Mesenchymal stem cell (in vitro differentiated cells and primary cell): ENCODE measurements at regions not wholly inside any gene's neighbourhood (a gene's known extent, or its start where the extent isn't known, plus 50 kb on each side); places are given as distances from the start of the nearest gene placed in this dataset.

ENCODE experiments used
- DNase-seq: peaks from one replicate; pipeline ENCODE4 v3.0.0-alpha.2; 2013
- H2AFZ ChIP-seq: one replicate; pipeline ENCODE4 v1.6.1; 2013; ENCODE audit warnings: low read depth, mild to moderate bottlenecking, control low read depth, inconsistent platforms, low read length, moderate library complexity
- H2AK5ac ChIP-seq: 2 replicates; pipeline ENCODE4 v1.6.1; 2013; ENCODE audit warnings: low read length, moderate library complexity, mild to moderate bottlenecking, inconsistent platforms; ENCODE audit not compliant: severe bottlenecking
- H2BK120ac ChIP-seq: one replicate; pipeline ENCODE4 v1.6.1; 2013; ENCODE audit warnings: low read depth, mild to moderate bottlenecking, inconsistent platforms, low read length, moderate library complexity
- H2BK12ac ChIP-seq, 2 experiments: one replicate each; pipeline ENCODE4 v1.6.1; 2013; ENCODE audit warnings: inconsistent platforms in 2 of 2, low read length in 2 of 2, mild to moderate bottlenecking in 2 of 2, moderate library complexity in 2 of 2, control low read depth in 1 of 2
- H2BK15ac ChIP-seq: one replicate; pipeline ENCODE4 v1.6.1; 2013; ENCODE audit warnings: mild to moderate bottlenecking, low read depth, inconsistent platforms; ENCODE audit not compliant: poor library complexity, severe bottlenecking
- H2BK5ac ChIP-seq: 2 replicates; pipeline ENCODE4 v1.6.1; 2013; ENCODE audit warnings: low read depth, mild to moderate bottlenecking, low read length, control low read depth, inconsistent platforms; ENCODE audit not compliant: poor library complexity, severe bottlenecking
- H3K14ac ChIP-seq, 2 experiments: one replicate each; pipeline ENCODE4 v1.6.1; 2013; ENCODE audit warnings: inconsistent platforms in 2 of 2, low read length in 2 of 2, control low read depth in 1 of 2, mild to moderate bottlenecking in 1 of 2, moderate library complexity in 1 of 2
- H3K18ac ChIP-seq, 2 experiments: one replicate each; pipeline ENCODE4 v1.6.1; 2013; ENCODE audit warnings: inconsistent platforms in 2 of 2, low read length in 2 of 2, control low read depth in 1 of 2, low read depth in 1 of 2, mild to moderate bottlenecking in 1 of 2
- H3K23ac ChIP-seq, 2 experiments: one replicate each; pipeline ENCODE4 v1.6.1; 2013; ENCODE audit warnings: inconsistent platforms in 2 of 2, low read length in 2 of 2, mild to moderate bottlenecking in 2 of 2, moderate library complexity in 2 of 2, control low read depth in 1 of 2
- H3K27ac ChIP-seq: 2 replicates; pipeline ENCODE4 v1.5.1; 2013; ENCODE audit warnings: mild to moderate bottlenecking, moderate library complexity, low read length, control low read depth, inconsistent platforms; ENCODE audit not compliant: poor library complexity, severe bottlenecking
- H3K27me3 ChIP-seq, 2 experiments: 2 replicates each; pipeline versions ENCODE4 v1.6.1 to v1.7.0; 2013; ENCODE audit warnings: low read length in 2 of 2, mild to moderate bottlenecking in 2 of 2, moderate library complexity in 2 of 2, control low read depth in 1 of 2, inconsistent platforms in 1 of 2; ENCODE audit not compliant: control insufficient read depth in 1 of 2, insufficient read depth in 1 of 2
- H3K36me3 ChIP-seq, 2 experiments: 2 replicates each; pipeline versions ENCODE4 v1.6.1 to v1.7.0; 2013; ENCODE audit warnings: low read length in 2 of 2, control low read depth in 1 of 2, inconsistent platforms in 1 of 2, low read depth in 1 of 2, mild to moderate bottlenecking in 1 of 2; ENCODE audit not compliant: insufficient read depth in 2 of 2, control insufficient read depth in 1 of 2
- H3K4ac ChIP-seq, 2 experiments: one replicate each; pipeline ENCODE4 v1.6.1; 2013; ENCODE audit warnings: inconsistent platforms in 2 of 2, low read length in 2 of 2, mild to moderate bottlenecking in 2 of 2, moderate library complexity in 2 of 2, control low read depth in 1 of 2, low read depth in 1 of 2
- H3K4me1 ChIP-seq: 2 replicates; pipeline ENCODE4 v1.6.1; 2013; ENCODE audit warnings: low read depth, low read length, control low read depth; ENCODE audit not compliant: control insufficient read depth, insufficient read depth
- H3K4me2 ChIP-seq: 2 replicates; pipeline ENCODE4 v1.6.1; 2013; ENCODE audit warnings: low read length, mild to moderate bottlenecking, inconsistent platforms; ENCODE audit not compliant: poor library complexity, severe bottlenecking
- H3K4me3 ChIP-seq, 2 experiments: 2 replicates each; pipeline versions ENCODE4 v1.5.1 to v1.7.0; 2013; ENCODE audit warnings: low read length in 2 of 2, mild to moderate bottlenecking in 2 of 2, control low read depth in 1 of 2, low read depth in 1 of 2; ENCODE audit not compliant: insufficient read depth in 1 of 2
- H3K79me1 ChIP-seq: replicated peaks from 2 replicates; pipeline ENCODE4 v1.6.1; 2013; ENCODE audit warnings: mild to moderate bottlenecking, control low read depth, low read length, inconsistent platforms; ENCODE audit not compliant: poor library complexity, severe bottlenecking
- H3K9ac ChIP-seq: 2 replicates; pipeline ENCODE4 v1.7.0; 2013; ENCODE audit warnings: mild to moderate bottlenecking, low read length, moderate library complexity
- H3K9me3 ChIP-seq: 2 replicates; pipeline ENCODE4 v1.7.0; 2013; ENCODE audit warnings: mild to moderate bottlenecking, low read length; ENCODE audit not compliant: control insufficient read depth
- H4K8ac ChIP-seq: one replicate; pipeline ENCODE4 v1.6.1; 2013; ENCODE audit warnings: inconsistent platforms, mild to moderate bottlenecking, low read length, moderate library complexity
- H4K91ac ChIP-seq: one replicate; pipeline ENCODE4 v1.6.1; 2013; ENCODE audit warnings: mild to moderate bottlenecking, low read length, inconsistent platforms
- WGBS: methylation state at CpG from one replicate; pipeline ENCODE4 v1.1.7; 2013; ENCODE audit warnings: mixed read lengths; 5-methylcytosine and 5-hydroxymethylcytosine counted together

DNA sequence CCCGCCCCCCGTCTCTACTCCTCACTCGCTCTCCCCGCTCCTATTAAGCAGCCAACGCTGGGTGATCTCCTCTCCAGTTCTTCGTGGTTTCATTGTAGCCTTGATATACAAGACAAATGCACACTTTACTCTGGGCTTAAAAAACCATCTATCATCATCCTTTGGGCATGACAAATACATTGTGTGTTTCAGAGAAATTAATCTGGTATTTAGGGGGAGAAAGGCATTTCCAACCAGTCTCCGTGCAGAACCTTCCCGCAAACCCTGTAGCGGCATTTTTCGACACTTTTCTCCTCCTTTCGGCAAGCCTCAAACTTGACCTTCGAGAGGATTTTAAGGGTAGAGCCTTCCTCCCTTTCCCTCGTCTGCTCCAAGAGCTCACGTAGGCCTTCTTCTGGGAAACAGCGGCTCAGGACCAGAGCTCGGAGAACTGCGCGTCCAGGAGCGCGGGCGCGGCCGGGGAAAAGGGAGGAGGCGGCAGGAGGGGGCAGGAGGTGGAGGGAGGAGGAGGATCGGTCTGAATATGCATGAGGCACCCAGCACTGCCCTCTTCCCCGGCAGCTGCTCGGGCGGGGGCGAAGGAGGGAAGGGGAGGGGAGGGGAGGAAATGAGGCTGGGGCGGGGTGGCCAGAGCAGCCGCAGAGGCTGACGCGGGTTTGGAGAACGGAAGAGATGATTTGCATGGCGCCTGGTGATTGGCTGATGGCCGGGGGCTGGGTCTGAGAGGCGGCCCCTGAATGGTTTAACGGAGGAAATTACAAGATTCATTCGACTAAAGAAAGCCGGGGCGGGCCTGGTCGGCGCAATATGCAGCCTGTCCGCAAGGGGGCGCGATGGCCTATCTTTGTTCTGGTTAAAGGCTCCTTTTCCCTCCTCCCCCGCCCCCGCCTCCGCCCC is 127.5 kb downstream of the TMEM161B start:
- Histone ChIP-seq H3K4me1 (peaks cover 12% of the 10 kb centered on the region), H4K8ac (no peak overlapping the region), H3K14ac (no peak overlapping the region), H3K23ac (no peak overlapping the region), H3K36me3 (no peaks in the 10 kb centered on the region), H3K4ac (no peak overlapping the region), H2BK12ac (no peak overlapping the region), H3K9ac (peak overlapping the region; percentile 82), H3K27me3 (peaks cover 56 to 60% of the 10 kb centered on the region in 2 experiments), H3K79me1 (no peaks in the 10 kb centered on the region), H3K4me2 (peak overlapping the region; percentile 77), H2BK15ac (no peak overlapping the region), H2AK5ac (no peak overlapping the region), H2BK5ac (no peak overlapping the region), H3K4me3 (peak overlapping the region; percentile 48 to 84), H3K18ac (no peak overlapping the region), H4K91ac (no peak overlapping the region), H2AFZ (no peak overlapping the region), H3K27ac (no peak overlapping the region), H3K9me3 (no peaks in the 10 kb centered on the region), H2BK120ac (no peak overlapping the region)
- DNase-seq = peak; percentile 97
- WGBS = 2% methylated on average over 33 of the region's 49 CpGs

DNA sequence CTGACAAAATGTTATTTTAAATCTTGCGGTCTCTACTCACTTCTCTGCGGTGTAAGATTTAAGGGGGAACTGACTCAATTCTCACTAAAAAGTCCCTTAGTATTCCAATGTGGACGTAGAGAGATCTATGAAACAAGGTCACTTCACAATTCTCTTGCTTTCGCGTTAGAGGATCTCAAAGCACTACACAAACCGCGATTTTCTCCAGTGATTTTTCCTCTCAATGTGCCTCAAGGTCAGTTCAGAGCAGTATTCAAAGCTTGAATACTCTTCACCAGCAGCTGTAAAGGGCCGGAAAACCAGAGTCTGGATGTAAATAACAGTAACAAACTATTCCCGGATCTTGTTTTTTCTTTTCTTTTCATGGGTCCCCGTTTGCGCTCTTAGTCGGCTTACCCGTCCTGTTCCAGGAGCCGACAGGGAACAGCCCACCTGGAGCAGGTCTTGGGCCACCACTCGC is 128.2 kb downstream of the TMEM161B start:
- H2BK12ac ChIP-seq = no peak overlapping the region
- H2BK15ac ChIP-seq = no peak overlapping the region
- peak overlapping the region; percentile 24 to 84 for H3K4me3 ChIP-seq
- DNase-seq = peak; percentile 6
- no peak overlapping the region for H4K8ac ChIP-seq
- no peak overlapping the region for H2AK5ac ChIP-seq
- no peak overlapping the region for H2AFZ ChIP-seq
- no peak overlapping the region for H2BK5ac ChIP-seq
- peak overlapping the region; percentile 77 for H3K4me2 ChIP-seq
- no peaks in the 10 kb centered on the region for H3K36me3 ChIP-seq
- no peaks in the 10 kb centered on the region for H3K9me3 ChIP-seq
- no peak overlapping the region for H3K23ac ChIP-seq
- no peak overlapping the region for H2BK120ac ChIP-seq
- H3K4ac ChIP-seq = no peak overlapping the region
- H3K14ac ChIP-seq = no peak overlapping the region
- H4K91ac ChIP-seq = no peak overlapping the region
- H3K4me1 ChIP-seq = peaks cover 10% of the 10 kb centered on the region
- peaks cover 52 to 54% of the 10 kb centered on the region in 2 experiments for H3K27me3 ChIP-seq
- H3K18ac ChIP-seq = no peak overlapping the region
- WGBS = 19% methylated on average over 15 of the region's 15 CpGs
- H3K79me1 ChIP-seq = no peaks in the 10 kb centered on the region
- no peak overlapping the region for H3K27ac ChIP-seq
- H3K9ac ChIP-seq = peak overlapping the region; percentile 82

- Histone ChIP-seq H3K27me3 (peaks cover 4% of the 10 kb centered on the region in 2 experiments), H3K36me3 (no peaks in the 10 kb centered on the region), H2BK120ac (no peak overlapping the region), H3K9ac (no peak overlapping the region), H3K4me2 (no peak overlapping the region), H3K4me3 (no peak overlapping the region), H3K14ac (no peak overlapping the region), H2AK5ac (no peak overlapping the region), H3K9me3 (no peaks in the 10 kb centered on the region), H3K79me1 (no peaks in the 10 kb centered on the region), H3K18ac (no peak overlapping the region), H3K4me1 (no peaks in the 10 kb centered on the region), H4K91ac (no peak overlapping the region), H3K23ac (no peak overlapping the region), H3K4ac (no peak overlapping the region), H3K27ac (no peak overlapping the region), H2AFZ (no peak overlapping the region), H2BK5ac (no peak overlapping the region), H2BK15ac (no peak overlapping the region), H4K8ac (no peak overlapping the region), H2BK12ac (no peak overlapping the region)
- 91% methylated on average over 5 of the region's 5 CpGs for WGBS
- DNase-seq = no peak
These were observed 138.3 kb downstream of the TMEM161B start for GRCh38 chr5:88130211-88130815.

DNA sequence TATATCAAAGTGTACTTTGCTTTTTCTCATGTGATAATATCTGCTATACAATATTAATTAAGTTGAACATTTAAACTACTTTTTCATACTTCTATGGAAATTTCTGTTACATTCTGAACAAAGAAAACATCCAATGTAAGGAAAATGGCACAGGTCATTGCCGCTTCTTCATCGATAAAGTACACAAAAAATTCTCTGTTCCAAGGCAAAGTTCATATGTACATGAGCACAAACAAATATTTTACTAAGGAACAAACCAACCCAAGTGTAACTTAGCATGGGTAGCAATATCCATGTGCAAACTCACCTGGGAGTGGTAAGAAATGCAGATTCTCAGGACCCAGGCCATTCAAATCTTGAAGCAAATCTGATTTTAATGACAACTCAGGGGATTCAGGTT is 139.8 kb downstream of the TMEM161B start:
- Histone ChIP-seq H3K9me3 (no peaks in the 10 kb centered on the region), H3K14ac (no peak overlapping the region), H3K27ac (no peak overlapping the region), H3K23ac (no peak overlapping the region), H3K4me2 (no peak overlapping the region), H3K9ac (no peak overlapping the region), H4K91ac (no peak overlapping the region), H3K36me3 (no peaks in the 10 kb centered on the region), H2AFZ (no peak overlapping the region), H3K4me1 (no peaks in the 10 kb centered on the region), H3K27me3 (peaks cover 0 to 4% of the 10 kb centered on the region in 2 experiments), H4K8ac (no peak overlapping the region), H2BK120ac (no peak overlapping the region), H2BK12ac (no peak overlapping the region), H2BK15ac (no peak overlapping the region), H3K4ac (no peak overlapping the region), H2AK5ac (no peak overlapping the region), H3K4me3 (no peak overlapping the region), H3K79me1 (no peaks in the 10 kb centered on the region), H3K18ac (no peak overlapping the region), H2BK5ac (no peak overlapping the region)
- WGBS = 97% methylated on average over 2 of the region's 2 CpGs
- DNase-seq = no peak
